IMR-90 (cell line): ENCODE measurements at regions not wholly inside any gene's neighbourhood (a gene's known extent, or its start where the extent isn't known, plus 50 kb on each side); places are given as distances from the start of the nearest gene placed in this dataset.

ENCODE experiments used
- BHLHE40 ChIP-seq: fragments of 150-350 bp; IDR thresholded peaks from 2 replicates; pipeline ENCODE4 v1.6.1; 2016; ENCODE audit warnings: mild to moderate bottlenecking, low read depth, low read length
- CHD1 ChIP-seq: IDR thresholded peaks from 2 replicates; pipeline ENCODE4 v1.6.1; 2012; ENCODE audit warnings: low read depth, low read length, improper control_type of control experiment
- RAD21 ChIP-seq: IDR thresholded peaks from 2 replicates; pipeline ENCODE4 v1.6.1; 2012; ENCODE audit warnings: low read length, improper control_type of control experiment
- TF ChIP-seq, protein P1 (sequence below): conservative IDR thresholded peaks from 2 replicates; pipeline ENCODE4 v1.5.1; 2012; ENCODE audit warnings: mild to moderate bottlenecking, low read depth, low read length, improper control_type of control experiment

DNA sequence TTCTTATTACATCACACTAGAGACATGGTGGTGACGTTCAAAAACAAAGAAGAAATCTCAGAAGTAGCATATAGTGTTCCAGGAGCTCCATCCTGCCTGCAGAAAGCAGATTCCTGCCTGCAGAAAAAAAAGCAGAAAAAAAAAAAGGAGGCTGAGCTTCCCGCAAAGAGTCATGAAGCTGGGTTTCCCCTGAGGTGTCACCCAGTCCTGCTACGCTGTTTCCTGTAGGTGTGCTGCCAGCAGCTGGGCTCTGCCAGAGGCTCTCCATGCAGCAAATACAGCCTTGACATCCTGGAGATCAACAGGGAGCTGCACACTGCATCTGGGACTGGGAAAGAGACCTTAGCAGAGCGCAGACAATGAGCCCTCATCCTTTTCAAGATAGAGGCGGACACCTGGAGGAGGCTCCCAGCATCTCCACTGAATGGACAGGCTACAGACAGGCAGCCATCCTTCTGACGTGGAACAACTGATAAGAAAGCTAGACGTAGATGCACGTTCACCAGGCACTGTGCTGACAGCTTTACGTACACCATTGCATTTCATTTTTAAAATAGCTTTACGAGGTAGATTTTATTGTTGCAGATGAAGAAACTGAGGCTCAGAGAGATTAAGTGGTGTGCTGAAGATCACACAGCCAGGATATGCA is 350.9 kb downstream of the FOXO1 start:
- TF ChIP-seq, protein P1, sequence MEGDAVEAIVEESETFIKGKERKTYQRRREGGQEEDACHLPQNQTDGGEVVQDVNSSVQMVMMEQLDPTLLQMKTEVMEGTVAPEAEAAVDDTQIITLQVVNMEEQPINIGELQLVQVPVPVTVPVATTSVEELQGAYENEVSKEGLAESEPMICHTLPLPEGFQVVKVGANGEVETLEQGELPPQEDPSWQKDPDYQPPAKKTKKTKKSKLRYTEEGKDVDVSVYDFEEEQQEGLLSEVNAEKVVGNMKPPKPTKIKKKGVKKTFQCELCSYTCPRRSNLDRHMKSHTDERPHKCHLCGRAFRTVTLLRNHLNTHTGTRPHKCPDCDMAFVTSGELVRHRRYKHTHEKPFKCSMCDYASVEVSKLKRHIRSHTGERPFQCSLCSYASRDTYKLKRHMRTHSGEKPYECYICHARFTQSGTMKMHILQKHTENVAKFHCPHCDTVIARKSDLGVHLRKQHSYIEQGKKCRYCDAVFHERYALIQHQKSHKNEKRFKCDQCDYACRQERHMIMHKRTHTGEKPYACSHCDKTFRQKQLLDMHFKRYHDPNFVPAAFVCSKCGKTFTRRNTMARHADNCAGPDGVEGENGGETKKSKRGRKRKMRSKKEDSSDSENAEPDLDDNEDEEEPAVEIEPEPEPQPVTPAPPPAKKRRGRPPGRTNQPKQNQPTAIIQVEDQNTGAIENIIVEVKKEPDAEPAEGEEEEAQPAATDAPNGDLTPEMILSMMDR: no peak
- TF ChIP-seq CHD1 (no peak), RAD21 (no peak), BHLHE40 (no peak)
